ENCODE measurements at regions not wholly inside any gene's neighbourhood (a gene's known extent, or its start where the extent isn't known, plus 50 kb on each side); places are given as distances from the start of the nearest gene placed in this dataset.

GRCh38 chr2:146602856-146603255, 1242.0 kb upstream of the ACVR2A start:
- Mint-ChIP-seq H3K36me3 (ENCODE audit: low read depth) (no peaks in the 10 kb centered on the region), H3K27ac (no peak overlapping the region), H3K4me3 (no peak overlapping the region), H3K27me3 (ENCODE audit: low read depth) (no peaks in the 10 kb centered on the region), H3K4me1 (ENCODE audit: low read depth) (no peaks in the 10 kb centered on the region), H3K9me3 (no peaks in the 10 kb centered on the region)

- Mint-ChIP-seq H3K27ac (no peak overlapping the region), H3K9me3 (no peaks in the 10 kb centered on the region), H3K4me3 (no peak overlapping the region), H3K36me3 (ENCODE audit: low read depth) (no peaks in the 10 kb centered on the region), H3K4me1 (ENCODE audit: low read depth) (no peaks in the 10 kb centered on the region), H3K27me3 (ENCODE audit: low read depth) (no peaks in the 10 kb centered on the region)
Observed at GRCh38 chr2:146602383-146602782, 1242.4 kb upstream of the ACVR2A start.

GRCh38 chr2:146598791-146599190, 1246.0 kb upstream of the ACVR2A start:
- no peaks in the 10 kb centered on the region for H3K9me3 Mint-ChIP-seq
- H3K27ac Mint-ChIP-seq = no peak overlapping the region
- no peaks in the 10 kb centered on the region for H3K4me1 Mint-ChIP-seq (ENCODE audit: low read depth)
- H3K27me3 Mint-ChIP-seq (ENCODE audit: low read depth) = no peaks in the 10 kb centered on the region
- no peaks in the 10 kb centered on the region for H3K36me3 Mint-ChIP-seq (ENCODE audit: low read depth)
- H3K4me3 Mint-ChIP-seq = no peak overlapping the region

DNA sequence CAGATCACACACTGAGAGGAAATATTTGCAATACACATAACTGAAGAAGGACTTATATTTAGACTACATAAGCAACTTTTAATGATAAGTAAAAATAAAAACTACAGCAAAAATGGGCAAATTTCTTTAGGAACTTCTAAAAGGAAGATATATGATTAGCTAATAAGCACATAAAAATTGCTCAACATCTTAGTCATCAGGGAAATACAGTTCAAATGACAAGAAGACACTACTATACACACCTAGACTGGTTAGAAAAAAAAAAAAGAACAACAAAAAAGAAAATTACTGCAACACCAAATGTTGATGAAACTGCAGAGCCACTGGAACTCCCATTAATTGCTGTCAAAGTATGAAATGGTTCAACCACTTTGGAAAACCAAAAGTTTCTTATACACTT, 1247.5 kb upstream of the ACVR2A start:
- Mint-ChIP-seq H3K27me3 (ENCODE audit: low read depth) (no peaks in the 10 kb centered on the region), H3K36me3 (ENCODE audit: low read depth) (no peaks in the 10 kb centered on the region), H3K27ac (no peak overlapping the region), H3K4me1 (ENCODE audit: low read depth) (no peaks in the 10 kb centered on the region), H3K4me3 (no peak overlapping the region), H3K9me3 (no peaks in the 10 kb centered on the region)

DNA sequence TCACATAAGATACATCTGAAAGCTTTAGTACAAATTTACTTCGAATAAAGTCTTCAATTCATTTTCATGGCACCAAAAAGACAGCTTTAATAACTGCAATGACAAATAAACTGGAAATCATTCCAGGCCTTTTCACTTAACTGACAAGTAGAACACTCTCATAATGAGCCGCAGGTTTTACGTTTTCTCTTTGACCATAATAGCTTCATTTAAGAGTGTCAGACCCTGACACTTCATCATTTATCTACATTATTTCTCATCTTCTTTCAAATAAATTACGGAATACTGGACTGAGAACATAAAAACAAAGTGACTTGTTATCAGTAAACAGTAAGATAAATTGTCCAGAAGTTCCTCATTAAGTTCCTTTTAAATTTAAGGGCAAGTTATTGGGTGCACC, 1252.9 kb upstream of the ACVR2A start:
- Mint-ChIP-seq H3K27ac (no peak overlapping the region), H3K4me3 (no peak overlapping the region), H3K9me3 (no peaks in the 10 kb centered on the region), H3K27me3 (ENCODE audit: low read depth) (no peaks in the 10 kb centered on the region), H3K36me3 (ENCODE audit: low read depth) (no peaks in the 10 kb centered on the region), H3K4me1 (ENCODE audit: low read depth) (no peaks in the 10 kb centered on the region)

DNA sequence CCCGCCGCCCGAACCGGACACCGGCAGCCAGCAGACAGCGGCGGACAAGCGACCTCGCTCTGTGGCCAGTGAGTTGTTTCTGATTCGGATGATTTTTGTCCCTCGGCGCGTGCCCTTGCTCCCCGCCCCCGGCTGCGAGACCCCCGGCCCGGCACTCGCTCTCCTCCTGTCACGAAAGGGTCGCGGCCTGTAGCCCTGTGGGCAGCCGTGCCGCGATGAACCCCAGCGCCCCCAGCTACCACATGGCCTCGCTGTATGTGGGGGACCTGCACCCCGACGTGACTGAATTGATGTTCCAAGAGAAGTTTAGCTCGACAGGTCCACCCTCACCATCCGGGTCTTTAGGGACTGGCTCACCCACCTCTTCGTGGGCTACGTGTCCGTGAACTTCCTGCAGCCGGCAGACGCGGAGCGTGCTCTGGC, 1257.5 kb upstream of the ACVR2A start:
- Mint-ChIP-seq H3K27me3 (ENCODE audit: low read depth) (no peaks in the 10 kb centered on the region), H3K36me3 (ENCODE audit: low read depth) (no peaks in the 10 kb centered on the region), H3K9me3 (no peaks in the 10 kb centered on the region), H3K4me3 (no peak overlapping the region), H3K4me1 (ENCODE audit: low read depth) (no peaks in the 10 kb centered on the region), H3K27ac (no peak overlapping the region)

DNA sequence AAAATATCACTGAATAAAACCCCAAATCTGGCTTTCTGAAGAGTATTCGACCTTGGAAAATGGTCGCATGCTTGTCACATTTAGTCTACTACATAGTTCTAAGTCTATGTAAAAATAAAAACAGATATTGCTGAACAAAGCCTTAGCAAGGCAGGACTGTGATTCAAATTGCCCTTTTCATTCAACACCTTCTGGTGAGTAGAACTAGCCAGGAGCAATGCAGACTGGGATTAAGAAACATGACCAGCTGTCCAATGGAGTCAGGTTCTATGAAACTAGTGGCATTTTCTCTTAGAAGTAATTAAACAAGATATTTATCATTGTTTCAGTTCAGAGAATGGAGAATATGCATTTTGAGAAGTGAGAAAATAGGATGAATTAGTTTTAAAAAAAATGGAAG, 1260.5 kb upstream of the ACVR2A start:
- Mint-ChIP-seq H3K9me3 (no peaks in the 10 kb centered on the region), H3K27me3 (ENCODE audit: low read depth) (no peaks in the 10 kb centered on the region), H3K36me3 (ENCODE audit: low read depth) (no peaks in the 10 kb centered on the region), H3K27ac (no peak overlapping the region), H3K4me3 (no peak overlapping the region), H3K4me1 (ENCODE audit: low read depth) (no peaks in the 10 kb centered on the region)

DNA sequence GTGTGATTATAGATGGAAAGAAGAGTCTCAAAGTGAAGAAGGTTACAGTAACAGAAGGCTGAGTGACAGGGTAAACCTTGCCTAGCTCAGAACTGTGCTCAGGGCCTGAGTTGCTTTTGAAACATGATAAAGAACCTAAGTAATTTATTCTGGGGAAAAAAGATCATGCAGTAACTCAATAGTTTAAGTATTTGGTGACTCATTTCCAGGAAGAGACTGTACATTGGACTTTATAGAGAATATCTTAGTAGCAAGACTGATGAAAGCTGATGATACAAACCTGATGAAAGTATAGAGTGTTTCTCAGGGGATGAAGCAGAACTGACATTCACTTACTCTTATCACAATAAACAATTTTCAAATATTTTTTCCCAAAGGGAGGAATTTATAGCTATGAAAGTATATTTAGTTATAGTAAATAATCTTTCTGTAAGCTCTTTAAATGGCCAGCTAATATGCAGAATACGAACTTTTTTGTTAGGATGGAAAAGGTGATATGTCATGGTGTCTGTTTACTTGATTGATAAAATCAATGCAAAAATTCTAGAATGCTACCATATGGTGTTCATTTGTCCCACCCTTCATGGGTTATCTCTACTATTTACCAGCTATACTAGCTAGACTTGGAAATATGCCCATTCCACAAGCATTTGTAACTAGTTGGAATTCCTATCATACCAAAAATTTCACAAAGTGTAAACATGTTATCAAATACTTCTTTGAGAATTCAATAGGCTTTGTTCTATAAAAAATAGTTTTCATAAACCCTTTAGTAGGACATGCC, 1265.5 kb upstream of the ACVR2A start:
- Mint-ChIP-seq H3K4me3 (no peak overlapping the region), H3K36me3 (ENCODE audit: low read depth) (no peaks in the 10 kb centered on the region), H3K9me3 (no peaks in the 10 kb centered on the region)

GRCh38 chr2:146576339-146577111, 1268.3 kb upstream of the ACVR2A start:
- no peak overlapping the region for H3K27ac Mint-ChIP-seq
- no peaks in the 10 kb centered on the region for H3K27me3 Mint-ChIP-seq (ENCODE audit: low read depth)
- H3K36me3 Mint-ChIP-seq (ENCODE audit: low read depth) = no peaks in the 10 kb centered on the region
- H3K4me1 Mint-ChIP-seq (ENCODE audit: low read depth) = no peaks in the 10 kb centered on the region
- H3K9me3 Mint-ChIP-seq = no peaks in the 10 kb centered on the region
- H3K4me3 Mint-ChIP-seq = no peak overlapping the region

More for the DNA sequence above, 1265.5 kb upstream of the ACVR2A start:
- Mint-ChIP-seq H3K27ac (no peak overlapping the region), H3K27me3 (ENCODE audit: low read depth) (no peaks in the 10 kb centered on the region), H3K4me1 (ENCODE audit: low read depth) (no peaks in the 10 kb centered on the region)

DNA sequence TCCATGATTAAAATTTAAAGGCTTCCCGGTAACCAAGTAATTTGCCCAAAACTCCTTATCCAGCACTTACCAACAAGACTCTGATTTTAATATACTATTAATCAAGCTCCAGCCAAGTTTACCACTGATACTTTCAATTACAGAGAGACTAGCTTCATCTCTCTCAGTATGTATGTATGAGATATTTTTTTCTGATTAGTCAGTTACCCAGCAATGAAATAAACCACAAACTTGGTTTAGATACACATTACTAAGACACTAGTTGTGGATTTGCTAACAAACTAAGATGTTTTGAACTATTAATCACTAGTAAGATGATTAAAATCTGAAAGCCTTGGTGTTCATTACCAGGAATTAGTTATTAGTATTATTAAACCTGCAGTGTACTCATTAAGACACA, 1272.2 kb upstream of the ACVR2A start:
- Mint-ChIP-seq H3K4me1 (ENCODE audit: low read depth) (no peaks in the 10 kb centered on the region), H3K27ac (no peak overlapping the region), H3K9me3 (no peaks in the 10 kb centered on the region), H3K36me3 (ENCODE audit: low read depth) (no peaks in the 10 kb centered on the region), H3K4me3 (no peak overlapping the region), H3K27me3 (ENCODE audit: low read depth) (no peaks in the 10 kb centered on the region)

- Mint-ChIP-seq H3K9me3 (no peaks in the 10 kb centered on the region), H3K36me3 (ENCODE audit: low read depth) (no peaks in the 10 kb centered on the region), H3K4me3 (no peak overlapping the region), H3K4me1 (ENCODE audit: low read depth) (no peaks in the 10 kb centered on the region), H3K27ac (no peak overlapping the region), H3K27me3 (ENCODE audit: low read depth) (no peaks in the 10 kb centered on the region)
Observed at GRCh38 chr2:146561996-146562395, 1282.8 kb upstream of the ACVR2A start.

DNA sequence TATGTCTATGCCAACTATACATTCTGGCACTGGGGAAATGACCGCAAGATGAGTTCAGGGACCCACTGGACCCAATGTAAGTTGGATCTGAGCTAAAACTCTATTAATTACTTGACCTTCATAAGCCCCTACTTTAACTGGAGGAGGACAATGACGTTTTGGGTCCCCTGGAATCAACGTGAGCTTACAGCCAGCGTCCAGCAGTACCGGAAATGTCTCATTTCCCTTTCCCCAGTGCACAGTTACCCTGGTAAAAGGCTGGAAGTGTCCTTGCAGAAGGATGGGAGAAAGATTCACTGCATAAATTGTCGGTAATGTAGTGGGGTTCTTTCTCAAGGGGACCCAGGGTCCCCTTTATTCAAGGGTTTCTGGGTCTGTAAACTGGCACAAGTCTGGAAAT, 1297.6 kb upstream of the ACVR2A start:
- Mint-ChIP-seq H3K4me3 (no peak overlapping the region), H3K9me3 (no peaks in the 10 kb centered on the region), H3K27me3 (ENCODE audit: low read depth) (no peaks in the 10 kb centered on the region), H3K36me3 (ENCODE audit: low read depth) (no peaks in the 10 kb centered on the region), H3K4me1 (ENCODE audit: low read depth) (no peaks in the 10 kb centered on the region), H3K27ac (no peak overlapping the region)

DNA sequence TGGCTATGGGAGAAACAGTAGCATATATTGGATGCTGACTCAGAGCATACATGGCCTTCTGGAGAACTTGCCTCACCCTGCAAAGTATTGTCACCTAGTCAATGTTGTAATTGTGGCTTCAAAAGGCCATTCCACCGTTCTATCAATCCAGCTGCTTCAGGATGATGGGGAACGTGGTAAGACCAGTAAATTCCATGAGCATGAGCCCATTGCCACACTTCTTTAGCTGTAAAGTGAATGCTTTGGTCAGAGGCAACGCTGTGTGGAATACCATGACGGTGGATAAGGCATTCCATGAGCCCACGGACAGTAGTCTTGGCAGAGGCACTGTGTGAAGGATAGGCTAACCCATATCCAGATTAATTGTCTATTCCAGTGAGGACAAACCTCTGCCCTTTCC, 1300.1 kb upstream of the ACVR2A start:
- H3K9me3 Mint-ChIP-seq = no peaks in the 10 kb centered on the region
- H3K36me3 Mint-ChIP-seq (ENCODE audit: low read depth) = no peaks in the 10 kb centered on the region
- H3K4me3 Mint-ChIP-seq = no peak overlapping the region
- no peaks in the 10 kb centered on the region for H3K4me1 Mint-ChIP-seq (ENCODE audit: low read depth)
- no peaks in the 10 kb centered on the region for H3K27me3 Mint-ChIP-seq (ENCODE audit: low read depth)
- H3K27ac Mint-ChIP-seq = no peak overlapping the region

- H3K9me3 Mint-ChIP-seq = peaks cover under 1% of the 10 kb centered on the region
- no peaks in the 10 kb centered on the region for H3K27me3 Mint-ChIP-seq (ENCODE audit: low read depth)
- no peaks in the 10 kb centered on the region for H3K36me3 Mint-ChIP-seq (ENCODE audit: low read depth)
- H3K4me1 Mint-ChIP-seq (ENCODE audit: low read depth) = no peaks in the 10 kb centered on the region
- H3K4me3 Mint-ChIP-seq = no peak overlapping the region
- H3K27ac Mint-ChIP-seq = no peak overlapping the region
Observed at GRCh38 chr2:146541896-146542295, 1302.9 kb upstream of the ACVR2A start.

DNA sequence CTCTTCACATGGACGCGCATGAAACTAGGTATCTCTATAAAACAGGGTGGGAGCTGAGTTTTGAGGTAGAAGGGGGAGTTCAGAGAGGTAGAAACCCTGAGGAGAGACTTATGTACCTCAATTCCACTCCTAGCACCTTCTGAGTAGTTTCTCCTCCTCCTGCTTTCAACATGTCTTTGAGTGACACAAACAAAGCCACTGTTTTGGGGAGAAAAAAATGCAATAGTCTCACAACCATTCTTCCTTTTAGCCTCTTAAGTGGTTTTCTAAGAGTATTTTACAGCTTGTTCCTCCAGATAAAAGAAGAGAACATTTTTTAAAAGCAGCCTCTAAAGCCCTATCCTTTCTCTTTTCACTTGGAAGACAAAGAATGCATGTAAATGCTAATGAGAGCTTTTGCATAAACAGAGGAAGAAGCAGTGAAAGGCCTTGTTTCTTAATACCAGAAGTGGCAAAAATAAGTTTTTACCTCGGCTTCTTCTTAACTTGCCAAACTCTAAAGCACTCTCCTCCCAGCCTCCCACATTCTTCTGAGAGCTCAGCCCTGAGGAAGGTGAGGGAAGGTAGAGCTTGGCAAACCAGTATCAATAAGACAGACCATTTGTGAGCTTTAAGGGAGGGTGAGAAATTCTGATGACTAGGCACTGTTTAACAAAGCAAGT, 1304.4 kb upstream of the ACVR2A start:
- H3K4me1 Mint-ChIP-seq (ENCODE audit: low read depth) = no peaks in the 10 kb centered on the region
- H3K4me3 Mint-ChIP-seq = no peak overlapping the region
- no peak overlapping the region for H3K27ac Mint-ChIP-seq
- H3K9me3 Mint-ChIP-seq = peaks cover 9% of the 10 kb centered on the region
- no peaks in the 10 kb centered on the region for H3K36me3 Mint-ChIP-seq (ENCODE audit: low read depth)
- H3K27me3 Mint-ChIP-seq (ENCODE audit: low read depth) = no peaks in the 10 kb centered on the region

Data from T-helper 1 cell treated with Interleukin-12 subunit alpha and Interleukin-12 subunit beta and Interleukin-4 antibody, amounts not matched to agents 30 μg/mL and 1 μg/mL, for 36 hours (primary cell).